ENCODE measurements at regions not wholly inside any gene's neighbourhood (a gene's known extent, or its start where the extent isn't known, plus 50 kb on each side); places are given as distances from the start of the nearest gene placed in this dataset.
A peak's percentile ranks its signal among the peaks of the same experiment; 100 is the strongest.
"Not testable (repeated sequence)": the region's sequence is repeated elsewhere in the genome, so short reads cannot be mapped to it uniquely, and the experiment has no call there.

GRCh38 chrX:145393702-145394235 lies 146.5 kb downstream of the SPANXN1 start:
- Histone ChIP-seq H3K4me1 (replicated peaks in 1 of 2) (no peaks in the 10 kb centered on the region), H3K4me3 (no peak overlapping the region), H3K27ac (no peak overlapping the region)
- no peak for ATAC-seq (replicated peaks in 6 of 8)
- 4 to 20% (median 7%) methylated on average over 1 to 3 of the region's 6 CpGs; no CpG with 5 or more reads in 7 of the 10 experiments for WGBS, 10 experiments
- in situ Hi-C loops (cut with MboI; ENCODE audit: low pct_unique_long_range_greater_than_20kb in 2 of 9, low sequenced_read_pairs in 9 of 9, unreplicated experiment in 9 of 9) = no loop called here

GRCh38 chrX:145394344-145394743 lies 147.0 kb downstream of the SPANXN1 start:
- no peak overlapping the region for H3K4me3 ChIP-seq
- no peak overlapping the region for H3K27ac ChIP-seq
- H3K4me1 ChIP-seq (replicated peaks in 1 of 2) = no peaks in the 10 kb centered on the region
- in situ Hi-C loops (cut with MboI; ENCODE audit: low pct_unique_long_range_greater_than_20kb in 2 of 9, low sequenced_read_pairs in 9 of 9, unreplicated experiment in 9 of 9) = no loop called here
- ATAC-seq (replicated peaks in 6 of 8) = no peak

DNA sequence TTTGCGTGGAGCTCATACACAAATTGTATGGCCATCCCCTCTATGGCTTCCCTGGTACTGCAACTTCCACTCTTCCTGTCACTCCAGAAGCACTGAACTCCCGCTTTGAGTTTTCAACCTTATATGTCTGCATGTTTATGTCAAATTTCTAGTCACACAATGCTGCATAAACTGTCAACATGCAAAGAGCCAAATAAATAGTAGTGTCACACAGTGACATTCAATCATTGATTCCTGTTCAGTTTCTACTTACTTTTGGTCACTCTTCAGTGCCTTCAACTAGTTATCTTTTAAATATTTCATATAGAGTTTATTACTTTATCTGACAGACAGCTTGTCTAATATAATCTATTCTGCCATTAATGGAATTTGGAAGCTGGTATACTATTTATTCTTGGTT lies 149.3 kb downstream of the SPANXN1 start:
- H3K4me1 ChIP-seq (replicated peaks in 1 of 2) = no peaks in the 10 kb centered on the region
- no peak overlapping the region for H3K27ac ChIP-seq
- no peak for ATAC-seq (replicated peaks in 6 of 8)
- WGBS, 10 experiments = 0 to 100% (median 30%) methylated on average over 1 to 2 of the region's 2 CpGs; no CpG with 5 or more reads in 6 of the 10 experiments
- in situ Hi-C loops (cut with MboI; ENCODE audit: low pct_unique_long_range_greater_than_20kb in 2 of 9, low sequenced_read_pairs in 9 of 9, unreplicated experiment in 9 of 9) = no loop called here
- no peak overlapping the region for H3K4me3 ChIP-seq

- in situ Hi-C loops (cut with MboI; ENCODE audit: low pct_unique_long_range_greater_than_20kb in 2 of 9, low sequenced_read_pairs in 9 of 9, unreplicated experiment in 9 of 9) = no loop called here
- H3K4me1 ChIP-seq (replicated peaks in 1 of 2) = no peaks in the 10 kb centered on the region
Measured at GRCh38 chrX:145405012-145405411, 157.7 kb downstream of the SPANXN1 start.

GRCh38 chrX:145410622-145411021 lies 163.3 kb downstream of the SPANXN1 start:
- H3K4me3 ChIP-seq = no peak overlapping the region
- in situ Hi-C loops (cut with MboI; ENCODE audit: low pct_unique_long_range_greater_than_20kb in 2 of 9, low sequenced_read_pairs in 9 of 9, unreplicated experiment in 9 of 9) = no loop called here
- peaks cover 0 to 4% of the 10 kb centered on the region in 2 donors for H3K4me1 ChIP-seq (replicated peaks in 1 of 2)
- no peak overlapping the region for H3K27ac ChIP-seq
- no peak for ATAC-seq (replicated peaks in 6 of 8)
- 0 to 63% (median 40%) methylated on average over 1 to 2 of the region's 2 CpGs; no CpG with 5 or more reads in 5 of the 10 experiments for WGBS, 10 experiments

More at GRCh38 chrX:145405012-145405411, 157.7 kb downstream of the SPANXN1 start:
- H3K27ac ChIP-seq = no peak overlapping the region
- H3K4me3 ChIP-seq = no peak overlapping the region
- WGBS, 10 experiments = 0 to 8% methylated on average over 1 of the region's 1 CpG; no CpG with 5 or more reads in 8 of the 10 experiments
- no peak for ATAC-seq (replicated peaks in 6 of 8)

DNA sequence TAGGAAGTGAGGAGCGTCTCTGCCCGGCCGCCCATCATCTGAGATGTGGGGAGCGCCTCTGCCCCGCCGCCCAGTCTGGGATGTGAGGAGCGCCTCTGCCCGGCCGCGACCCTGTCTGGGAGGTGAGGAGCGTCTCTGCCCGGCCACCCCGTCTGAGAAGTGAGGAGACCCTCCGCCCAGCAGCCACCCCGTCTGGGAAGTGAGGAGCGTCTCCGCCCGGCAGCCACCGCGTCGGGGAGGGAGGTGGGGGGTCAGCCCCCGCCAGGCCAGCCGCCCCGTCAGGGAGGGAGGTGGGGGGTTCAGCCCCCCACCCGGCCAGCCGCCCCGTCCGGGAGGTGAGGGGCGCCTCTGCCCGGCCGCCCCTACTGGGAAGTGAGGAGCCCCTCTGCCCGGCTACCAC lies 188.9 kb downstream of the SPANXN1 start:
- H3K27ac ChIP-seq; H3K4me1 ChIP-seq (replicated peaks in 1 of 2); H3K4me3 ChIP-seq; ATAC-seq (replicated peaks in 6 of 8); in situ Hi-C loops (cut with MboI; ENCODE audit: low pct_unique_long_range_greater_than_20kb in 2 of 9, low sequenced_read_pairs in 9 of 9, unreplicated experiment in 9 of 9): not testable (repeated sequence)
- no CpG with 5 or more reads among the region's 32 CpGs for WGBS, 10 experiments

GRCh38 chrX:145464650-145465049 lies 217.3 kb downstream of the SPANXN1 start:
- in situ Hi-C loops (cut with MboI; ENCODE audit: low pct_unique_long_range_greater_than_20kb in 2 of 9, low sequenced_read_pairs in 9 of 9, unreplicated experiment in 9 of 9) = no loop called here
- Histone ChIP-seq H3K4me3 (no peak overlapping the region), H3K4me1 (replicated peaks in 1 of 2) (no peaks in the 10 kb centered on the region), H3K27ac (no peak overlapping the region)
- WGBS, 10 experiments = 0 to 80% (median 45%) methylated on average over 1 to 3 of the region's 3 CpGs; no CpG with 5 or more reads in 5 of the 10 experiments
- no peak for ATAC-seq (replicated peaks in 6 of 8)

GRCh38 chrX:145475725-145476124 lies 228.4 kb downstream of the SPANXN1 start:
- ATAC-seq (replicated peaks in 6 of 8) = no peak
- Histone ChIP-seq H3K4me3 (no peak overlapping the region), H3K4me1 (replicated peaks in 1 of 2) (no peaks in the 10 kb centered on the region), H3K27ac (no peak overlapping the region)
- 0 to 81% (median 13%) methylated on average over 1 to 7 of the region's 7 CpGs; no CpG with 5 or more reads in 3 of the 10 experiments for WGBS, 10 experiments
- in situ Hi-C loops (cut with MboI; ENCODE audit: low pct_unique_long_range_greater_than_20kb in 2 of 9, low sequenced_read_pairs in 9 of 9, unreplicated experiment in 9 of 9) = no loop called here

GRCh38 chrX:145484740-145485139 lies 237.4 kb downstream of the SPANXN1 start:
- ATAC-seq (replicated peaks in 6 of 8) = no peak
- no peaks in the 10 kb centered on the region for H3K4me1 ChIP-seq (replicated peaks in 1 of 2)
- in situ Hi-C loops (cut with MboI; ENCODE audit: low pct_unique_long_range_greater_than_20kb in 2 of 9, low sequenced_read_pairs in 9 of 9, unreplicated experiment in 9 of 9) = no loop called here
- H3K27ac ChIP-seq = no peak overlapping the region
- no peak overlapping the region for H3K4me3 ChIP-seq

GRCh38 chrX:145502670-145503069 lies 255.4 kb downstream of the SPANXN1 start:
- ATAC-seq (replicated peaks in 6 of 8) = no peak
- in situ Hi-C loops (cut with MboI; ENCODE audit: low pct_unique_long_range_greater_than_20kb in 2 of 9, low sequenced_read_pairs in 9 of 9, unreplicated experiment in 9 of 9) = no loop called here
- 0 to 80% (median 29%) methylated on average over 1 to 3 of the region's 4 CpGs; no CpG with 5 or more reads in 4 of the 10 experiments for WGBS, 10 experiments
- no peaks in the 10 kb centered on the region for H3K4me1 ChIP-seq (replicated peaks in 1 of 2)
- no peak overlapping the region for H3K4me3 ChIP-seq
- no peak overlapping the region for H3K27ac ChIP-seq

DNA sequence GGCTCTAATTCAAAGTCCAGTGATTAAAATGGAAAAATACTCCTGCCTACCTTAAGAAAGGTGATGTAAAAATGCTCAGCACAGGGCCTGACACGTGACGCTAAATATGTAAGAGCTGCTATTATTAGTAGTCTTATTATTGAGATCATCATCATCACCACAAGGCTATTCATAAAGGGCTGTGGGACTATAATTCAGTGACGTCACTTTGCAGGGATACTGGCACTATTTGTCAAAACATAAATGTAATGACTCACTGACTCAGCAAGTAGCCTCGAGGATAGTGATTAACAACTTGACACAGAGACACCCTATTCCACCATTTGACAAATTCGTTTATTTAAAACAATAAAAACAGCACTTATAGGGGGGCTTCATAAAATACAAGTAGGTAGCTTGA lies 258.9 kb downstream of the SPANXN1 start:
- Histone ChIP-seq H3K4me3 (no peak overlapping the region), H3K4me1 (replicated peaks in 1 of 2) (no peaks in the 10 kb centered on the region), H3K27ac (no peak overlapping the region)
- ATAC-seq (replicated peaks in 6 of 8) = peak in 5 of 8 experiments; percentile 54 to 87 (median 75)
- in situ Hi-C loops (cut with MboI; ENCODE audit: low pct_unique_long_range_greater_than_20kb in 2 of 9, low sequenced_read_pairs in 9 of 9, unreplicated experiment in 9 of 9) = no loop called here
- WGBS, 10 experiments = 20 to 67% (median 43%) methylated on average over 1 to 4 of the region's 5 CpGs; no CpG with 5 or more reads in 6 of the 10 experiments

GRCh38 chrX:145524931-145525330 lies 277.6 kb downstream of the SPANXN1 start:
- 0 to 90% (median 75%) methylated on average over 2 to 3 of the region's 5 CpGs; no CpG with 5 or more reads in 6 of the 10 experiments for WGBS, 10 experiments
- Histone ChIP-seq H3K4me3 (no peak overlapping the region), H3K4me1 (replicated peaks in 1 of 2) (no peaks in the 10 kb centered on the region), H3K27ac (no peak overlapping the region)
- no peak for ATAC-seq (replicated peaks in 6 of 8)
- in situ Hi-C loops (cut with MboI; ENCODE audit: low pct_unique_long_range_greater_than_20kb in 2 of 9, low sequenced_read_pairs in 9 of 9, unreplicated experiment in 9 of 9) = no loop called here

DNA sequence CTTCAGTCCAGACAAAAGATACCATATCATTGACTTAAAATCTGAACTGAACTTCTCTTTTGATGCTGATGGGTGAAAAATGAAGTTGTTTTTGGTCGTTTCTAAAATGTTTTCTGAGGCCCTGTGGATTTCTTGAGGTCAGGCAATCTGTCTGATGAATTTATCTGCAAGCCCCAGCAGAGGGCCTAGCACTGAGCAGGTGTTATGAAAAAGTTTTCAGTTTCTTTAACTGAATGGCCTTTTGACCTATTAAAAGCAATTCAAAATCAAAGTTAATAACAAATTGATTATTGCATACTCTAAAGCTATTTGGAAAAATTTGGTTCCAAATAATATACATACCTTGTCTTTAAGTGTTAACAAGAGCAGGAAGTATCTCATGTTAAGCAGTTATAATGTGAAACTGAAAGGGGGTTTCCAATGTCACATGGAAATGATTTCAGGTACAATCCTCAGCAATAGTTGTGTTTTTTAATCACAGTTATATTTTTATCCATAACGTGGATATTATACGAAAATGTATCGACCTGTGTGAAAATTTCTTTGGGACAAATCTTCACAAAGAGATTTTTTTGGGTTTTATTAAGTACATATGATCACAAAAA lies 285.0 kb downstream of the SPANXN1 start:
- no peak overlapping the region for H3K27ac ChIP-seq
- H3K4me3 ChIP-seq = no peak overlapping the region
- in situ Hi-C loops (cut with MboI; ENCODE audit: low pct_unique_long_range_greater_than_20kb in 2 of 9, low sequenced_read_pairs in 9 of 9, unreplicated experiment in 9 of 9) = no loop called here
- 0 to 100% (median 30%) methylated on average over 1 to 4 of the region's 4 CpGs; no CpG with 5 or more reads in 3 of the 10 experiments for WGBS, 10 experiments
- H3K4me1 ChIP-seq (replicated peaks in 1 of 2) = no peaks in the 10 kb centered on the region
- no peak for ATAC-seq (replicated peaks in 6 of 8)

- 0 to 80% (median 52%) methylated on average over 1 to 3 of the region's 3 CpGs; no CpG with 5 or more reads in 5 of the 10 experiments for WGBS, 10 experiments
- H3K4me1 ChIP-seq (replicated peaks in 1 of 2) = no peaks in the 10 kb centered on the region
- no peak overlapping the region for H3K27ac ChIP-seq
- no peak overlapping the region for H3K4me3 ChIP-seq
- no peak for ATAC-seq (replicated peaks in 6 of 8)
- in situ Hi-C loops (cut with MboI; ENCODE audit: low pct_unique_long_range_greater_than_20kb in 2 of 9, low sequenced_read_pairs in 9 of 9, unreplicated experiment in 9 of 9) = no loop called here
Measured at GRCh38 chrX:145533534-145533933, 284.1 kb upstream of the SLITRK2 start.
